ENCODE measurements at regions not wholly inside any gene's neighbourhood (a gene's known extent, or its start where the extent isn't known, plus 50 kb on each side); places are given as distances from the start of the nearest gene placed in this dataset.

- Histone ChIP-seq H3K27ac (ENCODE audit: low read depth, low read length) (no peak overlapping the region), H3K4me3 (ENCODE audit: low read length in 3 of 3) (no peak overlapping the region), H3K27me3 (ENCODE audit: control insufficient read depth in 3 of 3, insufficient read depth in 3 of 3, low read length in 3 of 3) (peaks cover 0 to 3% (median 0%) of the 10 kb centered on the region in 3 donors), H3K9me3 (ENCODE audit: control insufficient read depth in 3 of 3, low read length in 3 of 3) (no peaks in the 10 kb centered on the region), H3K4me1 (ENCODE audit: control insufficient read depth in 3 of 3, insufficient read depth in 3 of 3, low read length in 3 of 3) (no peaks in the 10 kb centered on the region), H3K36me3 (ENCODE audit: control insufficient read depth in 3 of 3, insufficient read depth in 3 of 3, low read length in 3 of 3) (no peaks in the 10 kb centered on the region), H3K9ac (ENCODE audit: low read depth in 1 of 3, low read length in 3 of 3) (no peak overlapping the region)
Observed at GRCh38 chr6:3525915-3526314, 69.1 kb upstream of the SLC22A23 start.

GRCh38 chr6:3524456-3524855 lies 67.6 kb upstream of the SLC22A23 start:
- Histone ChIP-seq H3K27me3 (ENCODE audit: control insufficient read depth in 3 of 3, insufficient read depth in 3 of 3, low read length in 3 of 3) (no peaks in the 10 kb centered on the region), H3K9ac (ENCODE audit: low read depth in 1 of 3, low read length in 3 of 3) (no peak overlapping the region), H3K9me3 (ENCODE audit: control insufficient read depth in 3 of 3, low read length in 3 of 3) (no peaks in the 10 kb centered on the region), H3K4me3 (ENCODE audit: low read length in 3 of 3) (no peak overlapping the region), H3K36me3 (ENCODE audit: control insufficient read depth in 3 of 3, insufficient read depth in 3 of 3, low read length in 3 of 3) (no peaks in the 10 kb centered on the region), H3K27ac (ENCODE audit: low read depth, low read length) (no peak overlapping the region), H3K4me1 (ENCODE audit: control insufficient read depth in 3 of 3, insufficient read depth in 3 of 3, low read length in 3 of 3) (no peaks in the 10 kb centered on the region)

- no peaks in the 10 kb centered on the region for H3K36me3 ChIP-seq (ENCODE audit: control insufficient read depth in 3 of 3, insufficient read depth in 3 of 3, low read length in 3 of 3)
- no peak overlapping the region for H3K27ac ChIP-seq (ENCODE audit: low read depth, low read length)
- no peak overlapping the region for H3K4me3 ChIP-seq (ENCODE audit: low read length in 3 of 3)
- no peaks in the 10 kb centered on the region for H3K9me3 ChIP-seq (ENCODE audit: control insufficient read depth in 3 of 3, low read length in 3 of 3)
- peaks cover 0 to under 1% (median 0%) of the 10 kb centered on the region in 3 donors for H3K4me1 ChIP-seq (ENCODE audit: control insufficient read depth in 3 of 3, insufficient read depth in 3 of 3, low read length in 3 of 3)
- no peaks in the 10 kb centered on the region for H3K27me3 ChIP-seq (ENCODE audit: control insufficient read depth in 3 of 3, insufficient read depth in 3 of 3, low read length in 3 of 3)
- H3K9ac ChIP-seq (ENCODE audit: low read depth in 1 of 3, low read length in 3 of 3): no peak overlapping the region
Observed at GRCh38 chr6:3523966-3524365, 67.1 kb upstream of the SLC22A23 start.

GRCh38 chr6:3523271-3523670 lies 66.4 kb upstream of the SLC22A23 start:
- Histone ChIP-seq H3K9ac (ENCODE audit: low read depth in 1 of 3, low read length in 3 of 3) (no peak overlapping the region), H3K9me3 (ENCODE audit: control insufficient read depth in 3 of 3, low read length in 3 of 3) (no peaks in the 10 kb centered on the region), H3K27me3 (ENCODE audit: control insufficient read depth in 3 of 3, insufficient read depth in 3 of 3, low read length in 3 of 3) (peaks cover 0 to 4% (median 0%) of the 10 kb centered on the region in 3 donors), H3K27ac (ENCODE audit: low read depth, low read length) (no peak overlapping the region), H3K36me3 (ENCODE audit: control insufficient read depth in 3 of 3, insufficient read depth in 3 of 3, low read length in 3 of 3) (no peaks in the 10 kb centered on the region), H3K4me3 (ENCODE audit: low read length in 3 of 3) (no peak overlapping the region), H3K4me1 (ENCODE audit: control insufficient read depth in 3 of 3, insufficient read depth in 3 of 3, low read length in 3 of 3) (peaks cover 4 to 7% (median 4%) of the 10 kb centered on the region in 3 donors)

- H3K4me1 ChIP-seq (ENCODE audit: control insufficient read depth in 3 of 3, insufficient read depth in 3 of 3, low read length in 3 of 3): peaks cover 7 to 10% (median 9%) of the 10 kb centered on the region in 3 donors
- no peak overlapping the region for H3K9ac ChIP-seq (ENCODE audit: low read depth in 1 of 3, low read length in 3 of 3)
- H3K27me3 ChIP-seq (ENCODE audit: control insufficient read depth in 3 of 3, insufficient read depth in 3 of 3, low read length in 3 of 3): peaks cover 0 to 4% (median 0%) of the 10 kb centered on the region in 3 donors
Observed at GRCh38 chr6:3522561-3523260, 65.9 kb upstream of the SLC22A23 start.

GRCh38 chr6:3520281-3521230 lies 63.7 kb upstream of the SLC22A23 start:
- Histone ChIP-seq H3K4me3 (ENCODE audit: low read length in 3 of 3) (no peak overlapping the region), H3K4me1 (ENCODE audit: control insufficient read depth in 3 of 3, insufficient read depth in 3 of 3, low read length in 3 of 3) (peaks cover 7 to 12% (median 10%) of the 10 kb centered on the region in 3 donors), H3K36me3 (ENCODE audit: control insufficient read depth in 3 of 3, insufficient read depth in 3 of 3, low read length in 3 of 3) (no peaks in the 10 kb centered on the region), H3K9me3 (ENCODE audit: control insufficient read depth in 3 of 3, low read length in 3 of 3) (no peaks in the 10 kb centered on the region), H3K27me3 (ENCODE audit: control insufficient read depth in 3 of 3, insufficient read depth in 3 of 3, low read length in 3 of 3) (peaks cover 0 to 4% (median 0%) of the 10 kb centered on the region in 3 donors), H3K9ac (ENCODE audit: low read depth in 1 of 3, low read length in 3 of 3) (no peak overlapping the region), H3K27ac (ENCODE audit: low read depth, low read length) (no peak overlapping the region)

More at GRCh38 chr6:3522561-3523260, 65.9 kb upstream of the SLC22A23 start:
- no peak overlapping the region for H3K27ac ChIP-seq (ENCODE audit: low read depth, low read length)
- H3K9me3 ChIP-seq (ENCODE audit: control insufficient read depth in 3 of 3, low read length in 3 of 3): no peaks in the 10 kb centered on the region
- no peaks in the 10 kb centered on the region for H3K36me3 ChIP-seq (ENCODE audit: control insufficient read depth in 3 of 3, insufficient read depth in 3 of 3, low read length in 3 of 3)
- no peak overlapping the region for H3K4me3 ChIP-seq (ENCODE audit: low read length in 3 of 3)

- Histone ChIP-seq H3K27me3 (ENCODE audit: control insufficient read depth in 3 of 3, insufficient read depth in 3 of 3, low read length in 3 of 3) (peaks cover 0 to 4% (median 0%) of the 10 kb centered on the region in 3 donors), H3K9ac (ENCODE audit: low read depth in 1 of 3, low read length in 3 of 3) (peak overlapping the region in 1 of 3 donors; percentile 8), H3K4me1 (ENCODE audit: control insufficient read depth in 3 of 3, insufficient read depth in 3 of 3, low read length in 3 of 3) (peaks cover 7 to 12% (median 10%) of the 10 kb centered on the region in 3 donors), H3K36me3 (ENCODE audit: control insufficient read depth in 3 of 3, insufficient read depth in 3 of 3, low read length in 3 of 3) (no peaks in the 10 kb centered on the region), H3K27ac (ENCODE audit: low read depth, low read length) (no peak overlapping the region), H3K4me3 (ENCODE audit: low read length in 3 of 3) (no peak overlapping the region), H3K9me3 (ENCODE audit: control insufficient read depth in 3 of 3, low read length in 3 of 3) (no peaks in the 10 kb centered on the region)
Observed at GRCh38 chr6:3518356-3519190, 61.7 kb upstream of the SLC22A23 start.

- H3K36me3 ChIP-seq (ENCODE audit: control insufficient read depth in 3 of 3, insufficient read depth in 3 of 3, low read length in 3 of 3): no peaks in the 10 kb centered on the region
- H3K4me1 ChIP-seq (ENCODE audit: control insufficient read depth in 3 of 3, insufficient read depth in 3 of 3, low read length in 3 of 3): peaks cover 7 to 12% (median 10%) of the 10 kb centered on the region in 3 donors
- no peaks in the 10 kb centered on the region for H3K9me3 ChIP-seq (ENCODE audit: control insufficient read depth in 3 of 3, low read length in 3 of 3)
- H3K9ac ChIP-seq (ENCODE audit: low read depth in 1 of 3, low read length in 3 of 3): no peak overlapping the region
- H3K4me3 ChIP-seq (ENCODE audit: low read length in 3 of 3): no peak overlapping the region
- no peak overlapping the region for H3K27ac ChIP-seq (ENCODE audit: low read depth, low read length)
- H3K27me3 ChIP-seq (ENCODE audit: control insufficient read depth in 3 of 3, insufficient read depth in 3 of 3, low read length in 3 of 3): peaks cover 0 to 6% (median 0%) of the 10 kb centered on the region in 3 donors
Observed at GRCh38 chr6:3517350-3517749, 60.5 kb upstream of the SLC22A23 start.

GRCh38 chr6:3516092-3516491 lies 59.2 kb upstream of the SLC22A23 start:
- H3K4me1 ChIP-seq (ENCODE audit: control insufficient read depth in 3 of 3, insufficient read depth in 3 of 3, low read length in 3 of 3): peaks cover 7 to 12% (median 10%) of the 10 kb centered on the region in 3 donors
- no peaks in the 10 kb centered on the region for H3K36me3 ChIP-seq (ENCODE audit: control insufficient read depth in 3 of 3, insufficient read depth in 3 of 3, low read length in 3 of 3)
- H3K27me3 ChIP-seq (ENCODE audit: control insufficient read depth in 3 of 3, insufficient read depth in 3 of 3, low read length in 3 of 3): peaks cover 0 to 6% (median 2%) of the 10 kb centered on the region in 3 donors
- H3K9ac ChIP-seq (ENCODE audit: low read depth in 1 of 3, low read length in 3 of 3): no peak overlapping the region
- no peaks in the 10 kb centered on the region for H3K9me3 ChIP-seq (ENCODE audit: control insufficient read depth in 3 of 3, low read length in 3 of 3)
- H3K4me3 ChIP-seq (ENCODE audit: low read length in 3 of 3): no peak overlapping the region
- H3K27ac ChIP-seq (ENCODE audit: low read depth, low read length): no peak overlapping the region

All from skeletal muscle tissue (tissue), 3 donors.